ENCODE measurements at regions not wholly inside any gene's neighbourhood (a gene's known extent, or its start where the extent isn't known, plus 50 kb on each side); places are given as distances from the start of the nearest gene placed in this dataset.
"Not testable (repeated sequence)": the region's sequence is repeated elsewhere in the genome, so short reads cannot be mapped to it uniquely, and the experiment has no call there.

- DNase-seq: no peak
These were observed 606.4 kb upstream of the RORB start for GRCh38 chr9:73890685-73891277.

- DNase-seq: no peak
These were observed 604.8 kb upstream of the RORB start for GRCh38 chr9:73892335-73892734.

GRCh38 chr9:73893230-73893629 lies 603.9 kb upstream of the RORB start:
- no peak for DNase-seq

GRCh38 chr9:73896061-73896460 lies 601.1 kb upstream of the RORB start:
- no peak for DNase-seq

- no peak for DNase-seq
These were observed 590.5 kb upstream of the RORB start for GRCh38 chr9:73906671-73907070.

- no peak for DNase-seq
These were observed 585.3 kb upstream of the RORB start for GRCh38 chr9:73911804-73912203.

GRCh38 chr9:73916016-73916673 lies 581.0 kb upstream of the RORB start:
- DNase-seq: no peak

- DNase-seq: no peak
These were observed 577.4 kb upstream of the RORB start for GRCh38 chr9:73919712-73920111.

- no peak for DNase-seq
These were observed 573.3 kb upstream of the RORB start for GRCh38 chr9:73923796-73924195.

GRCh38 chr9:73951147-73951546 lies 546.0 kb upstream of the RORB start:
- no peak for DNase-seq

GRCh38 chr9:73962792-73963191 lies 534.3 kb upstream of the RORB start:
- DNase-seq: no peak

GRCh38 chr9:73969936-73970335 lies 527.2 kb upstream of the RORB start:
- DNase-seq: no peak

GRCh38 chr9:73976424-73976823 lies 520.7 kb upstream of the RORB start:
- DNase-seq: not testable (repeated sequence)

GRCh38 chr9:73979894-73980264 lies 517.3 kb upstream of the RORB start:
- no peak for DNase-seq

GRCh38 chr9:73980754-73981153 lies 516.4 kb upstream of the RORB start:
- DNase-seq: no peak

- no peak for DNase-seq
These were observed 515.7 kb upstream of the RORB start for GRCh38 chr9:73981405-73981804.

GRCh38 chr9:73995836-73996235 lies 501.3 kb upstream of the RORB start:
- no peak for DNase-seq

- no peak for DNase-seq
These were observed 500.3 kb upstream of the RORB start for GRCh38 chr9:73996844-73997243.

GRCh38 chr9:74001382-74001781 lies 495.8 kb upstream of the RORB start:
- no peak for DNase-seq

- DNase-seq: no peak
These were observed 490.2 kb upstream of the RORB start for GRCh38 chr9:74006935-74007334.

- DNase-seq: no peak
These were observed 489.3 kb upstream of the RORB start for GRCh38 chr9:74007833-74008232.

GRCh38 chr9:74016004-74016403 lies 481.1 kb upstream of the RORB start:
- no peak for DNase-seq

- no peak for DNase-seq
These were observed 471.7 kb upstream of the RORB start for GRCh38 chr9:74025402-74025925.

- no peak for DNase-seq
These were observed 464.7 kb upstream of the RORB start for GRCh38 chr9:74032421-74032820.

GRCh38 chr9:74035786-74036185 lies 461.3 kb upstream of the RORB start:
- no peak for DNase-seq

All from right forelimb (tissue), 1 donor.